Activated naive CD4-positive, alpha-beta T cell treated with anti-CD3 and anti-CD28 coated beads, Interleukin-2, amount 50 U/mL, for 16 hours (primary cell): ENCODE measurements at regions not wholly inside any gene's neighbourhood (a gene's known extent, or its start where the extent isn't known, plus 50 kb on each side); places are given as distances from the start of the nearest gene placed in this dataset.

Experiments used
- DNase-seq: peaks from one replicate; pipeline ENCODE4 v3.0.0-alpha.2; 2020

GRCh38 chrX:39728852-39729598 is 368.7 kb downstream of the BCOR start:
- DNase-seq: no peak

GRCh38 chrX:39729981-39730661 is 367.6 kb downstream of the BCOR start:
- no peak for DNase-seq

- DNase-seq: peak; percentile 57
Measured at GRCh38 chrX:39730662-39731329, 367.0 kb downstream of the BCOR start.

GRCh38 chrX:39731330-39731667 is 366.5 kb downstream of the BCOR start:
- DNase-seq: no peak

- no peak for DNase-seq
Measured at GRCh38 chrX:39731735-39732134, 366.0 kb downstream of the BCOR start.

- no peak for DNase-seq
Measured at GRCh38 chrX:39733745-39734144, 364.0 kb downstream of the BCOR start.

GRCh38 chrX:39734174-39734776 is 363.5 kb downstream of the BCOR start:
- no peak for DNase-seq

- no peak for DNase-seq
Measured at GRCh38 chrX:39736216-39737211, 361.2 kb downstream of the BCOR start.

- no peak for DNase-seq
Measured at GRCh38 chrX:39739585-39739984, 358.2 kb downstream of the BCOR start.

GRCh38 chrX:39740078-39740477 is 357.7 kb downstream of the BCOR start:
- DNase-seq: no peak

GRCh38 chrX:39741904-39742303 is 355.9 kb downstream of the BCOR start:
- DNase-seq: no peak

- no peak for DNase-seq
Measured at GRCh38 chrX:39745818-39746217, 351.9 kb downstream of the BCOR start.

- no peak for DNase-seq
Measured at GRCh38 chrX:39749135-39749534, 348.6 kb downstream of the BCOR start.

- DNase-seq: no peak
Measured at GRCh38 chrX:39749728-39750127, 348.0 kb downstream of the BCOR start.

GRCh38 chrX:39750256-39750790 is 347.4 kb downstream of the BCOR start:
- DNase-seq: no peak

GRCh38 chrX:39750848-39751247 is 346.9 kb downstream of the BCOR start:
- DNase-seq: no peak

- DNase-seq: no peak
Measured at GRCh38 chrX:39752815-39753214, 344.9 kb downstream of the BCOR start.

- DNase-seq: no peak
Measured at GRCh38 chrX:39753293-39753996, 344.3 kb downstream of the BCOR start.

- DNase-seq: no peak
Measured at GRCh38 chrX:39755143-39756032, 342.4 kb downstream of the BCOR start.
